ENCODE measurements at regions not wholly inside any gene's neighbourhood (a gene's known extent, or its start where the extent isn't known, plus 50 kb on each side); places are given as distances from the start of the nearest gene placed in this dataset.

- DNase-seq (ENCODE audit: low spot score): no peak
These were observed 799.3 kb upstream of the MAP3K7 start for GRCh38 chr6:91386204-91386603.

- no peak for DNase-seq (ENCODE audit: low spot score)
These were observed 796.3 kb upstream of the MAP3K7 start for GRCh38 chr6:91383207-91383606.

GRCh38 chr6:91376686-91377085 lies 789.8 kb upstream of the MAP3K7 start:
- DNase-seq (ENCODE audit: low spot score): no peak

GRCh38 chr6:91366781-91367180 lies 779.9 kb upstream of the MAP3K7 start:
- DNase-seq (ENCODE audit: low spot score): no peak

- no peak for DNase-seq (ENCODE audit: low spot score)
These were observed 772.1 kb upstream of the MAP3K7 start for GRCh38 chr6:91358986-91359385.

- no peak for DNase-seq (ENCODE audit: low spot score)
These were observed 766.0 kb upstream of the MAP3K7 start for GRCh38 chr6:91352878-91353277.

GRCh38 chr6:91352321-91352720 lies 765.4 kb upstream of the MAP3K7 start:
- no peak for DNase-seq (ENCODE audit: low spot score)

GRCh38 chr6:91350146-91350908 lies 763.5 kb upstream of the MAP3K7 start:
- DNase-seq (ENCODE audit: low spot score): no peak

- DNase-seq (ENCODE audit: low spot score): no peak
These were observed 754.6 kb upstream of the MAP3K7 start for GRCh38 chr6:91341473-91341872.

- no peak for DNase-seq (ENCODE audit: low spot score)
These were observed 754.1 kb upstream of the MAP3K7 start for GRCh38 chr6:91340896-91341395.

GRCh38 chr6:91337967-91338366 lies 751.1 kb upstream of the MAP3K7 start:
- no peak for DNase-seq (ENCODE audit: low spot score)

GRCh38 chr6:91330896-91331295 lies 744.0 kb upstream of the MAP3K7 start:
- no peak for DNase-seq (ENCODE audit: low spot score)

GRCh38 chr6:91328241-91328640 lies 741.4 kb upstream of the MAP3K7 start:
- no peak for DNase-seq (ENCODE audit: low spot score)

GRCh38 chr6:91324711-91325110 lies 737.8 kb upstream of the MAP3K7 start:
- DNase-seq (ENCODE audit: low spot score): no peak

GRCh38 chr6:91317984-91318383 lies 731.1 kb upstream of the MAP3K7 start:
- DNase-seq (ENCODE audit: low spot score): no peak

- no peak for DNase-seq (ENCODE audit: low spot score)
These were observed 730.5 kb upstream of the MAP3K7 start for GRCh38 chr6:91317247-91317835.

- DNase-seq (ENCODE audit: low spot score): no peak
These were observed 723.3 kb upstream of the MAP3K7 start for GRCh38 chr6:91310178-91310577.

GRCh38 chr6:91305755-91306154 lies 718.9 kb upstream of the MAP3K7 start:
- DNase-seq (ENCODE audit: low spot score): no peak

GRCh38 chr6:91304521-91304920 lies 717.6 kb upstream of the MAP3K7 start:
- no peak for DNase-seq (ENCODE audit: low spot score)

- DNase-seq (ENCODE audit: low spot score): no peak
These were observed 716.5 kb upstream of the MAP3K7 start for GRCh38 chr6:91303326-91303725.

GRCh38 chr6:91299544-91300491 lies 712.9 kb upstream of the MAP3K7 start:
- no peak for DNase-seq (ENCODE audit: low spot score)

GRCh38 chr6:91298543-91299145 lies 711.8 kb upstream of the MAP3K7 start:
- DNase-seq (ENCODE audit: low spot score): no peak

Data from CD4-positive, alpha-beta T cell treated with Interleukin-6 at 100 ng/mL for 8 hours (primary cell).